CD14-positive monocyte (primary cell): ENCODE measurements at regions not wholly inside any gene's neighbourhood (a gene's known extent, or its start where the extent isn't known, plus 50 kb on each side); places are given as distances from the start of the nearest gene placed in this dataset.

Experiments used
- DNase-seq, 3 donors: peaks; one replicate each; pipeline ENCODE4 v3.0.0-alpha.2; 2011 to 2022
- H2AFZ ChIP-seq: 2 replicates; pipeline ENCODE4 v1.6.0; 2012; ENCODE audit warnings: mild to moderate bottlenecking, low read depth, low read length, inconsistent platforms; ENCODE audit not compliant: insufficient read depth, poor library complexity, severe bottlenecking
- H3K27ac ChIP-seq, 2 donors: 1 replicate in 1 of 2; 2 replicates in 1 of 2; pipeline ENCODE4 v1.5.1; 2012 to 2013; ENCODE audit warnings: low read length in 2 of 2, control low read depth in 1 of 2, inconsistent platforms in 1 of 2, low read depth in 1 of 2, mild to moderate bottlenecking in 1 of 2
- H3K27me3 ChIP-seq, 2 donors: one replicate each; pipeline versions ENCODE4 v1.6.0 to v1.6.1; 2011 to 2013; ENCODE audit warnings: low read length in 2 of 2; ENCODE audit not compliant: control insufficient read depth in 2 of 2, insufficient read depth in 2 of 2
- H3K36me3 ChIP-seq, 2 donors: replicated peaks in 1 of 2; 1 replicate in 1 of 2; 2 replicates in 1 of 2; pipeline versions ENCODE4 v1.5.1 to v1.6.1; 2012 to 2013; ENCODE audit warnings: low read length in 2 of 2, control low read depth in 1 of 2, inconsistent platforms in 1 of 2, mild to moderate bottlenecking in 1 of 2; ENCODE audit not compliant: insufficient read depth in 2 of 2, control insufficient read depth in 1 of 2
- H3K4me1 ChIP-seq, 2 donors: 1 replicate in 1 of 2; 2 replicates in 1 of 2; pipeline versions ENCODE4 v1.5.1 to v1.6.1; 2012 to 2013; ENCODE audit warnings: low read length in 2 of 2, control low read depth in 1 of 2, inconsistent platforms in 1 of 2, mild to moderate bottlenecking in 1 of 2, moderate library complexity in 1 of 2; ENCODE audit not compliant: insufficient read depth in 2 of 2, control insufficient read depth in 1 of 2
- H3K4me2 ChIP-seq: replicated peaks from 2 replicates; pipeline ENCODE3; 2012; ENCODE audit warnings: low read length, moderate library complexity, mild to moderate bottlenecking; ENCODE audit not compliant: poor library complexity, severe bottlenecking; ENCODE audit errors: extremely low read depth
- H3K4me3 ChIP-seq, 3 experiments: fragments of 200-600 bp in 1 of 3; sonication (generic) in 1 of 3; replicated peaks in 1 of 3; 1 replicate in 2 of 3; 2 replicates in 1 of 3; pipeline ENCODE4 v1.5.1; 2011 to 2013; ENCODE audit warnings: low read length in 3 of 3, mild to moderate bottlenecking in 3 of 3, control low read depth in 2 of 3, low read depth in 2 of 3, inconsistent platforms in 1 of 3, moderate library complexity in 1 of 3
- H3K79me2 ChIP-seq: 2 replicates; pipeline ENCODE4 v1.6.0; 2012; ENCODE audit warnings: mild to moderate bottlenecking, control low read depth, inconsistent platforms, low read length, moderate library complexity; ENCODE audit not compliant: insufficient read depth
- H3K9ac ChIP-seq: 2 replicates; pipeline ENCODE4 v1.6.0; 2017; ENCODE audit warnings: low read length, mild to moderate bottlenecking; ENCODE audit not compliant: insufficient read depth, poor library complexity, severe bottlenecking
- H3K9me3 ChIP-seq, 2 donors: replicated peaks in 1 of 2; 1 replicate in 1 of 2; 2 replicates in 1 of 2; pipeline versions ENCODE4 v1.5.1 to v1.6.1; 2012 to 2013; ENCODE audit warnings: low read length in 2 of 2, control low read depth in 1 of 2; ENCODE audit not compliant: control insufficient read depth in 1 of 2, insufficient read depth in 1 of 2
- H4K20me1 ChIP-seq: 2 replicates; pipeline ENCODE4 v1.6.0; 2012; ENCODE audit warnings: mild to moderate bottlenecking, low read length, control low read depth, moderate library complexity; ENCODE audit not compliant: insufficient read depth
- H3K27ac Mint-ChIP-seq, 7 donors: one replicate each; pipeline ENCODE4 v1.8.0; 2020; ENCODE audit warnings: mild to moderate bottlenecking in 7 of 7, mixed read lengths in 7 of 7, moderate library complexity in 6 of 7, inconsistent platforms in 2 of 7
- H3K27me3 Mint-ChIP-seq, 3 donors: one replicate each; pipeline ENCODE4 v1.8.0; 2021 to 2022; ENCODE audit warnings: low read depth in 3 of 3, mild to moderate bottlenecking in 3 of 3, mixed read lengths in 3 of 3, moderate library complexity in 3 of 3, inconsistent platforms in 1 of 3
- H3K36me3 Mint-ChIP-seq, 2 donors: one replicate each; pipeline ENCODE4 v1.8.0; 2020; ENCODE audit warnings: mixed read lengths in 2 of 2, inconsistent platforms in 1 of 2, mild to moderate bottlenecking in 1 of 2
- H3K4me1 Mint-ChIP-seq: one replicate; pipeline ENCODE4 v1.8.0; 2020; ENCODE audit warnings: mild to moderate bottlenecking, mixed read lengths
- H3K4me3 Mint-ChIP-seq, 2 donors: one replicate each; pipeline ENCODE4 v1.8.0; 2020; ENCODE audit warnings: mild to moderate bottlenecking in 2 of 2, mixed read lengths in 2 of 2, moderate library complexity in 1 of 2
- H3K9me3 Mint-ChIP-seq, 7 donors: one replicate each; pipeline ENCODE4 v1.8.0; 2020 to 2022; ENCODE audit warnings: mixed read lengths in 7 of 7, mild to moderate bottlenecking in 6 of 7, moderate library complexity in 6 of 7, inconsistent platforms in 2 of 7
- CTCF ChIP-seq: fragments of 200-600 bp; IDR thresholded peaks from one replicate; pipeline ENCODE4 v1.8.0; 2022; ENCODE audit warnings: antibody characterized with exemption, mild to moderate bottlenecking
- WGBS: methylation state at CpG from one replicate; pipeline ENCODE4 v1.1.5; 2013; ENCODE audit warnings: missing lambda C conversion rate; ENCODE audit not compliant: insufficient coverage; 5-methylcytosine and 5-hydroxymethylcytosine counted together
- intact Hi-C, 2 donors: fragments of 100-400 bp; cut with micrococcal nuclease; formaldehyde crosslinking; loops; one replicate each; pipeline versions ENCODE4 v1.15.0 to v1.15.1; 2023

DNA sequence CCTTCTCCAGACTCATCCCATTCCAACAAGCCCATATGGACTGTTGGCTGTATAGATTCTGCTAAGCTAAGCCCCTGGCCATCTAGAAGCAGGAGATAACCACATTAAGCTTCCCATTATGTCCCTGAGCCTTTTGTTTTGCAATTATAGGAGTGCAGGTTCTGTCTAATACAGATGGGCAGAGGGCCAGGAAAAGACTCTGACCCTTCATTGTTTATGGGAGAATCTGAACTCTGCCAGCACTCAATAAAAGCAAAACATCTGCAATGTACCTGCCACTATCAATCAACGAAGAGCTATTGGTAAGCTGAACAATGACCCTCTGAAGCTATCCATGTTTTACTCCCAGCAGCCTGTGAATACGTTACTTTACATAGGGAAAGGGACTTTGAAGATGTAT is 207.3 kb upstream of the CLNK start:
- Histone ChIP-seq H3K4me3 (no peak overlapping the region), H3K36me3 (no peaks in the 10 kb centered on the region), H3K4me2 (no peak overlapping the region), H3K27me3 (no peaks in the 10 kb centered on the region), H3K9ac (no peak overlapping the region), H3K9me3 (no peaks in the 10 kb centered on the region), H4K20me1 (no peaks in the 10 kb centered on the region), H3K27ac (no peak overlapping the region), H3K4me1 (no peaks in the 10 kb centered on the region), H3K79me2 (no peaks in the 10 kb centered on the region), H2AFZ (no peak overlapping the region)
- no peak overlapping the region for H3K4me3 Mint-ChIP-seq
- H3K4me1 Mint-ChIP-seq: peaks cover 5% of the 10 kb centered on the region
- no peak for TF ChIP-seq CTCF
- WGBS: no CpG with 5 or more reads among the region's 2 CpGs
- intact Hi-C loops: no loop called here
- DNase-seq: no peak
- no peaks in the 10 kb centered on the region for H3K36me3 Mint-ChIP-seq
- no peak overlapping the region for H3K27ac Mint-ChIP-seq
- peaks cover 0 to 7% (median 4%) of the 10 kb centered on the region in 3 donors for H3K27me3 Mint-ChIP-seq
- H3K9me3 Mint-ChIP-seq: peaks cover 0 to 5% (median 3%) of the 10 kb centered on the region in 7 donors

- Mint-ChIP-seq H3K9me3 (peaks cover 0 to 4% (median 1%) of the 10 kb centered on the region in 7 donors), H3K4me1 (peaks cover 5% of the 10 kb centered on the region), H3K4me3 (no peak overlapping the region), H3K27ac (no peak overlapping the region), H3K36me3 (no peaks in the 10 kb centered on the region), H3K27me3 (peaks cover 0 to 7% (median 4%) of the 10 kb centered on the region in 3 donors)
- H3K4me3 ChIP-seq: no peak overlapping the region
- no peak overlapping the region for H2AFZ ChIP-seq
- no peak overlapping the region for H3K9ac ChIP-seq
- H4K20me1 ChIP-seq: no peaks in the 10 kb centered on the region
- no peaks in the 10 kb centered on the region for H3K36me3 ChIP-seq
- no peak for TF ChIP-seq CTCF
- 100% methylated on average over 1 of the region's 4 CpGs for WGBS
- H3K27me3 ChIP-seq: no peaks in the 10 kb centered on the region
- no peaks in the 10 kb centered on the region for H3K79me2 ChIP-seq
- no peak overlapping the region for H3K4me2 ChIP-seq
- no peak for DNase-seq
- H3K4me1 ChIP-seq: no peaks in the 10 kb centered on the region
- intact Hi-C loops: no loop called here
- no peak overlapping the region for H3K27ac ChIP-seq
- H3K9me3 ChIP-seq: no peaks in the 10 kb centered on the region
Observed at GRCh38 chr4:10889819-10890218, 205.3 kb upstream of the CLNK start.
